ENCODE measurements at regions not wholly inside any gene's neighbourhood (a gene's known extent, or its start where the extent isn't known, plus 50 kb on each side); places are given as distances from the start of the nearest gene placed in this dataset.
"Not testable (repeated sequence)": the region's sequence is repeated elsewhere in the genome, so short reads cannot be mapped to it uniquely, and the experiment has no call there.

GRCh38 chr7:52753855-52754254 is 281.6 kb upstream of the POM121L12 start:
- Histone ChIP-seq H3K4me1 (ENCODE audit: control insufficient read depth in 2 of 2, insufficient read depth in 2 of 2, low read length in 2 of 2) (no peaks in the 10 kb centered on the region), H3K27ac (ENCODE audit: low read depth in 2 of 2, low read length in 2 of 2) (no peak overlapping the region), H3K27me3 (ENCODE audit: control insufficient read depth in 2 of 2, insufficient read depth in 2 of 2, low read length in 2 of 2) (no peaks in the 10 kb centered on the region), H3K36me3 (ENCODE audit: control insufficient read depth in 2 of 2, insufficient read depth in 2 of 2, low read length in 2 of 2) (no peaks in the 10 kb centered on the region), H3K9ac (ENCODE audit: low read depth in 1 of 2, low read length in 2 of 2) (no peak overlapping the region), H3K4me3 (ENCODE audit: low read length in 2 of 2) (no peak overlapping the region), H3K9me3 (ENCODE audit: control insufficient read depth in 2 of 2, low read length in 2 of 2) (no peaks in the 10 kb centered on the region)

GRCh38 chr7:52752891-52753290 is 282.5 kb upstream of the POM121L12 start:
- Histone ChIP-seq H3K27ac (ENCODE audit: low read depth in 2 of 2, low read length in 2 of 2) (no peak overlapping the region), H3K4me3 (ENCODE audit: low read length in 2 of 2) (no peak overlapping the region), H3K9ac (ENCODE audit: low read depth in 1 of 2, low read length in 2 of 2) (no peak overlapping the region), H3K27me3 (ENCODE audit: control insufficient read depth in 2 of 2, insufficient read depth in 2 of 2, low read length in 2 of 2) (no peaks in the 10 kb centered on the region), H3K4me1 (ENCODE audit: control insufficient read depth in 2 of 2, insufficient read depth in 2 of 2, low read length in 2 of 2) (no peaks in the 10 kb centered on the region), H3K9me3 (ENCODE audit: control insufficient read depth in 2 of 2, low read length in 2 of 2) (no peaks in the 10 kb centered on the region), H3K36me3 (ENCODE audit: control insufficient read depth in 2 of 2, insufficient read depth in 2 of 2, low read length in 2 of 2) (no peaks in the 10 kb centered on the region)

GRCh38 chr7:52749880-52750279 is 285.6 kb upstream of the POM121L12 start:
- no peaks in the 10 kb centered on the region for H3K27me3 ChIP-seq (ENCODE audit: control insufficient read depth in 2 of 2, insufficient read depth in 2 of 2, low read length in 2 of 2)
- H3K9ac ChIP-seq (ENCODE audit: low read depth in 1 of 2, low read length in 2 of 2): no peak overlapping the region
- no peak overlapping the region for H3K27ac ChIP-seq (ENCODE audit: low read depth in 2 of 2, low read length in 2 of 2)
- no peak overlapping the region for H3K4me3 ChIP-seq (ENCODE audit: low read length in 2 of 2)
- no peaks in the 10 kb centered on the region for H3K9me3 ChIP-seq (ENCODE audit: control insufficient read depth in 2 of 2, low read length in 2 of 2)
- H3K4me1 ChIP-seq (ENCODE audit: control insufficient read depth in 2 of 2, insufficient read depth in 2 of 2, low read length in 2 of 2): no peaks in the 10 kb centered on the region
- H3K36me3 ChIP-seq (ENCODE audit: control insufficient read depth in 2 of 2, insufficient read depth in 2 of 2, low read length in 2 of 2): no peaks in the 10 kb centered on the region

- Histone ChIP-seq H3K27ac (ENCODE audit: low read depth in 2 of 2, low read length in 2 of 2) (no peak overlapping the region), H3K9ac (ENCODE audit: low read depth in 1 of 2, low read length in 2 of 2) (no peak overlapping the region), H3K27me3 (ENCODE audit: control insufficient read depth in 2 of 2, insufficient read depth in 2 of 2, low read length in 2 of 2) (no peaks in the 10 kb centered on the region), H3K36me3 (ENCODE audit: control insufficient read depth in 2 of 2, insufficient read depth in 2 of 2, low read length in 2 of 2) (no peaks in the 10 kb centered on the region), H3K9me3 (ENCODE audit: control insufficient read depth in 2 of 2, low read length in 2 of 2) (no peaks in the 10 kb centered on the region), H3K4me3 (ENCODE audit: low read length in 2 of 2) (no peak overlapping the region), H3K4me1 (ENCODE audit: control insufficient read depth in 2 of 2, insufficient read depth in 2 of 2, low read length in 2 of 2) (no peaks in the 10 kb centered on the region)
Measured at GRCh38 chr7:52747817-52748216, 287.6 kb upstream of the POM121L12 start.

GRCh38 chr7:52741670-52742290 is 293.7 kb upstream of the POM121L12 start:
- H3K27me3 ChIP-seq (ENCODE audit: control insufficient read depth in 2 of 2, insufficient read depth in 2 of 2, low read length in 2 of 2): no peaks in the 10 kb centered on the region
- no peak overlapping the region for H3K27ac ChIP-seq (ENCODE audit: low read depth in 2 of 2, low read length in 2 of 2)
- H3K9ac ChIP-seq (ENCODE audit: low read depth in 1 of 2, low read length in 2 of 2): no peak overlapping the region
- no peaks in the 10 kb centered on the region for H3K36me3 ChIP-seq (ENCODE audit: control insufficient read depth in 2 of 2, insufficient read depth in 2 of 2, low read length in 2 of 2)
- no peaks in the 10 kb centered on the region for H3K9me3 ChIP-seq (ENCODE audit: control insufficient read depth in 2 of 2, low read length in 2 of 2)
- no peak overlapping the region for H3K4me3 ChIP-seq (ENCODE audit: low read length in 2 of 2)
- H3K4me1 ChIP-seq (ENCODE audit: control insufficient read depth in 2 of 2, insufficient read depth in 2 of 2, low read length in 2 of 2): no peaks in the 10 kb centered on the region

- Histone ChIP-seq H3K27ac (ENCODE audit: low read depth in 2 of 2, low read length in 2 of 2) (no peak overlapping the region), H3K9ac (ENCODE audit: low read depth in 1 of 2, low read length in 2 of 2) (no peak overlapping the region), H3K27me3 (ENCODE audit: control insufficient read depth in 2 of 2, insufficient read depth in 2 of 2, low read length in 2 of 2) (no peaks in the 10 kb centered on the region), H3K4me3 (ENCODE audit: low read length in 2 of 2) (no peak overlapping the region), H3K4me1 (ENCODE audit: control insufficient read depth in 2 of 2, insufficient read depth in 2 of 2, low read length in 2 of 2) (no peaks in the 10 kb centered on the region), H3K9me3 (ENCODE audit: control insufficient read depth in 2 of 2, low read length in 2 of 2) (no peaks in the 10 kb centered on the region), H3K36me3 (ENCODE audit: control insufficient read depth in 2 of 2, insufficient read depth in 2 of 2, low read length in 2 of 2) (no peaks in the 10 kb centered on the region)
Measured at GRCh38 chr7:52735656-52736055, 299.8 kb upstream of the POM121L12 start.

GRCh38 chr7:52728683-52729082 is 306.8 kb upstream of the POM121L12 start:
- not testable (repeated sequence) for H3K27ac ChIP-seq (ENCODE audit: low read depth in 2 of 2, low read length in 2 of 2); H3K36me3 ChIP-seq (ENCODE audit: control insufficient read depth in 2 of 2, insufficient read depth in 2 of 2, low read length in 2 of 2); H3K9me3 ChIP-seq (ENCODE audit: control insufficient read depth in 2 of 2, low read length in 2 of 2); H3K4me3 ChIP-seq (ENCODE audit: low read length in 2 of 2); H3K9ac ChIP-seq (ENCODE audit: low read depth in 1 of 2, low read length in 2 of 2); H3K27me3 ChIP-seq (ENCODE audit: control insufficient read depth in 2 of 2, insufficient read depth in 2 of 2, low read length in 2 of 2); H3K4me1 ChIP-seq (ENCODE audit: control insufficient read depth in 2 of 2, insufficient read depth in 2 of 2, low read length in 2 of 2)

- Histone ChIP-seq H3K4me3 (ENCODE audit: low read length in 2 of 2) (no peak overlapping the region), H3K9me3 (ENCODE audit: control insufficient read depth in 2 of 2, low read length in 2 of 2) (no peaks in the 10 kb centered on the region), H3K27ac (ENCODE audit: low read depth in 2 of 2, low read length in 2 of 2) (no peak overlapping the region), H3K27me3 (ENCODE audit: control insufficient read depth in 2 of 2, insufficient read depth in 2 of 2, low read length in 2 of 2) (no peaks in the 10 kb centered on the region), H3K4me1 (ENCODE audit: control insufficient read depth in 2 of 2, insufficient read depth in 2 of 2, low read length in 2 of 2) (no peaks in the 10 kb centered on the region), H3K9ac (ENCODE audit: low read depth in 1 of 2, low read length in 2 of 2) (no peak overlapping the region), H3K36me3 (ENCODE audit: control insufficient read depth in 2 of 2, insufficient read depth in 2 of 2, low read length in 2 of 2) (no peaks in the 10 kb centered on the region)
Measured at GRCh38 chr7:52727632-52728031, 307.8 kb upstream of the POM121L12 start.

- Histone ChIP-seq H3K27me3 (ENCODE audit: control insufficient read depth in 2 of 2, insufficient read depth in 2 of 2, low read length in 2 of 2) (no peaks in the 10 kb centered on the region), H3K4me3 (ENCODE audit: low read length in 2 of 2) (no peak overlapping the region), H3K9ac (ENCODE audit: low read depth in 1 of 2, low read length in 2 of 2) (no peak overlapping the region), H3K9me3 (ENCODE audit: control insufficient read depth in 2 of 2, low read length in 2 of 2) (no peaks in the 10 kb centered on the region), H3K4me1 (ENCODE audit: control insufficient read depth in 2 of 2, insufficient read depth in 2 of 2, low read length in 2 of 2) (no peaks in the 10 kb centered on the region), H3K36me3 (ENCODE audit: control insufficient read depth in 2 of 2, insufficient read depth in 2 of 2, low read length in 2 of 2) (no peaks in the 10 kb centered on the region), H3K27ac (ENCODE audit: low read depth in 2 of 2, low read length in 2 of 2) (no peak overlapping the region)
Measured at GRCh38 chr7:52726986-52727385, 308.4 kb upstream of the POM121L12 start.

GRCh38 chr7:52726493-52726892 is 308.9 kb upstream of the POM121L12 start:
- no peaks in the 10 kb centered on the region for H3K36me3 ChIP-seq (ENCODE audit: control insufficient read depth in 2 of 2, insufficient read depth in 2 of 2, low read length in 2 of 2)

GRCh38 chr7:52723606-52724005 is 311.8 kb upstream of the POM121L12 start:
- Histone ChIP-seq H3K36me3 (ENCODE audit: control insufficient read depth in 2 of 2, insufficient read depth in 2 of 2, low read length in 2 of 2) (no peaks in the 10 kb centered on the region), H3K9ac (ENCODE audit: low read depth in 1 of 2, low read length in 2 of 2) (no peak overlapping the region), H3K27ac (ENCODE audit: low read depth in 2 of 2, low read length in 2 of 2) (no peak overlapping the region), H3K4me3 (ENCODE audit: low read length in 2 of 2) (no peak overlapping the region), H3K27me3 (ENCODE audit: control insufficient read depth in 2 of 2, insufficient read depth in 2 of 2, low read length in 2 of 2) (no peaks in the 10 kb centered on the region), H3K4me1 (ENCODE audit: control insufficient read depth in 2 of 2, insufficient read depth in 2 of 2, low read length in 2 of 2) (no peaks in the 10 kb centered on the region), H3K9me3 (ENCODE audit: control insufficient read depth in 2 of 2, low read length in 2 of 2) (no peaks in the 10 kb centered on the region)

More at GRCh38 chr7:52726493-52726892, 308.9 kb upstream of the POM121L12 start:
- no peaks in the 10 kb centered on the region for H3K9me3 ChIP-seq (ENCODE audit: control insufficient read depth in 2 of 2, low read length in 2 of 2)
- H3K4me3 ChIP-seq (ENCODE audit: low read length in 2 of 2): no peak overlapping the region
- H3K4me1 ChIP-seq (ENCODE audit: control insufficient read depth in 2 of 2, insufficient read depth in 2 of 2, low read length in 2 of 2): no peaks in the 10 kb centered on the region
- no peaks in the 10 kb centered on the region for H3K27me3 ChIP-seq (ENCODE audit: control insufficient read depth in 2 of 2, insufficient read depth in 2 of 2, low read length in 2 of 2)
- no peak overlapping the region for H3K9ac ChIP-seq (ENCODE audit: low read depth in 1 of 2, low read length in 2 of 2)
- H3K27ac ChIP-seq (ENCODE audit: low read depth in 2 of 2, low read length in 2 of 2): no peak overlapping the region
